ENCODE measurements at regions not wholly inside any gene's neighbourhood (a gene's known extent, or its start where the extent isn't known, plus 50 kb on each side); places are given as distances from the start of the nearest gene placed in this dataset.

GRCh38 chr9:79120533-79120932 lies 451.2 kb upstream of the TLE4 start:
- no peak overlapping the region for H3K4me3 ChIP-seq (replicated peaks; ENCODE audit: low read depth, low read length)
- DNase-seq (ENCODE audit: low read depth): no peak
- no peak for TF ChIP-seq CTCF (IDR thresholded peaks at IDR 0.05; ENCODE audit: low read length, missing control alignments)

GRCh38 chr9:79120941-79121340 lies 450.8 kb upstream of the TLE4 start:
- no peak overlapping the region for H3K4me3 ChIP-seq (replicated peaks; ENCODE audit: low read depth, low read length)
- DNase-seq (ENCODE audit: low read depth): no peak
- no peak for TF ChIP-seq CTCF (IDR thresholded peaks at IDR 0.05; ENCODE audit: low read length, missing control alignments)

GRCh38 chr9:79123415-79123814 lies 448.4 kb upstream of the TLE4 start:
- no peak overlapping the region for H3K4me3 ChIP-seq (replicated peaks; ENCODE audit: low read depth, low read length)
- no peak for TF ChIP-seq CTCF (IDR thresholded peaks at IDR 0.05; ENCODE audit: low read length, missing control alignments)
- peak; percentile 23 for DNase-seq (ENCODE audit: low read depth)

- H3K4me3 ChIP-seq (replicated peaks; ENCODE audit: low read depth, low read length): no peak overlapping the region
- TF ChIP-seq CTCF (IDR thresholded peaks at IDR 0.05; ENCODE audit: low read length, missing control alignments): no peak
- DNase-seq (ENCODE audit: low read depth): no peak
Measured at GRCh38 chr9:79127661-79128060, 444.1 kb upstream of the TLE4 start.

- TF ChIP-seq CTCF (IDR thresholded peaks at IDR 0.05; ENCODE audit: low read length, missing control alignments): peak; percentile 98
- DNase-seq (ENCODE audit: low read depth): peak; percentile 71
- H3K4me3 ChIP-seq (replicated peaks; ENCODE audit: low read depth, low read length): no peak overlapping the region
Measured at GRCh38 chr9:79129865-79130480, 441.8 kb upstream of the TLE4 start.

- TF ChIP-seq CTCF (IDR thresholded peaks at IDR 0.05; ENCODE audit: low read length, missing control alignments): no peak
- no peak for DNase-seq (ENCODE audit: low read depth)
- no peak overlapping the region for H3K4me3 ChIP-seq (replicated peaks; ENCODE audit: low read depth, low read length)
Measured at GRCh38 chr9:79131246-79131774, 440.5 kb upstream of the TLE4 start.

- no peak for DNase-seq (ENCODE audit: low read depth)
- no peak for TF ChIP-seq CTCF (IDR thresholded peaks at IDR 0.05; ENCODE audit: low read length, missing control alignments)
- no peak overlapping the region for H3K4me3 ChIP-seq (replicated peaks; ENCODE audit: low read depth, low read length)
Measured at GRCh38 chr9:79131824-79132377, 439.9 kb upstream of the TLE4 start.

Measured in fibroblast of pulmonary artery (primary cell).